ENCODE measurements at regions not wholly inside any gene's neighbourhood (a gene's known extent, or its start where the extent isn't known, plus 50 kb on each side); places are given as distances from the start of the nearest gene placed in this dataset.
A peak's percentile ranks its signal among the peaks of the same experiment; 100 is the strongest.

DNA sequence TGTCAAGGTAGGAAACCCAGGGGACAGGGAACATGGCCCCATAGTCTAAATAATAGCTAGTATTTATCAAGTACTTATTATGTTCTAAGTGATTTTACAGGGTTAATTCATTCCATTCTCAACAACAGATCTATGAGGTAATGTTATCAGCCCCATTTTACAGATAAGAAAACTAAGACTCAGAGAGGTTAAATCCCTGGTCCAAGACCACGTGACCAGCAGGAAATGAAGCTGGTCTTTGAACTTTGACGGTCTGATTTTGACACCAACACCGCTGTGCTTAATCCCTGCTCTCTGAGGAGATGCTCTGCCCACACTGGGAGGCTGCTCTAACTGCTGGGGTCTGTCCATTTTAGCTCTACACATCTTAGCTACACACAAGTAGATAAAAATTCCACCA is 253.5 kb downstream of the SPTSSA start:
- DNase-seq = no peak

DNA sequence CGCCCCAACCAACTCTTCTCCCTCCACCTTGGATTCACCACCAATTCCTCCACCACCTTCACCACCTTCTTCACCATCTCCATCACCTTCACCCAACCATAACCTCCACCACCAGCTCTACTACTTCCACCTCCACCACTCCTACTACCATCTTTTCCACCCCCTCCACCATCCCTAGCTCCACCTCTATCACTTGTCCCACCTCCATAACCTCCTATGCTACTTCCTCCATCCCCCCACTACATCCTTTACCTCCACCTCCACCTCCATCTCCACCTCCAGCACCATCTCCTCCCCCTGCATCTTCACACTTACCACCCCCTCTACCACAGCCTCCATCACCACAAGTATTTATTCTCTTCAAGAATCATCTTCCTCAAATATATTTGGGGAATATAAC is 254.9 kb upstream of the EGLN3 start:
- DNase-seq = no peak

DNA sequence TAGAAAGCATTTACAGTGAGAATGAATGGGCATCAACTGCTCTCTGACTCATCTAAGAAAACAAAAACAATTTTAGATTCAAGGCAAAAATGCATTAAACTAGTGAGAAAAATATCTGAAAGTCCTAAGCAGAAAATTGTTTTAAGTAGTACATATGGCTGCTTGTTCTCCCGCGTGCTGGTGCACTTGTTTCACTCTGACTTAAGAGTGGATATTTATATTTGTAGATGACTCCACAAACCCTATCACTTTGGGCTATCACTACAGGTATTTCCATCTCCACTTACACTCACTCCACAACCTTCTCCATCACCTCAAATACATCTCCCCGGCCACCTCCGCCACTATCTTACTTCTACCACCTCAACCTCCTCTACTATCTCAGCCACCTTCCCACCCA is 253.9 kb upstream of the EGLN3 start:
- no peak for DNase-seq

DNA sequence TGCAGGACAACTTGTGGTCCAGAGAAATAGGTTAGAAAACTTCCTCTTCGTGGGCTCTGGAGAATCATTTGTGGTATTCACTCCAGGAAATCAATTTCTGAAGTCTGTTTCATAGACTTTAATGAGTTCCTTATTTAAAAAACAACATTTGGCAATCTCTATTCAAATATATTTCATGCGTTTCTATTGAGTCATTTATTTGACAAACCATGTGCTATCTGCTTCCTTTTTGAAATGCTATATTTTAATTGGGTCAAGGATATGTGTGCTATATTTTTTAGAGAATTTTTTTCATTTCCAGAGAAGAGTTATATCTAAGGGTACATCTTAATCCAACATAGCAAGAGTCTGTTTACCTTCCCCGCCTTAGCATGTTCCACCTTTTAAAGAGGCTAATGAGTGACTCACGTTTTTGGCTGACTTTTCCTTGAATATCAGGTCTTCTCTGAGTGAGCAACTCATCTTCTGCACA is 252.4 kb upstream of the EGLN3 start:
- no peak for DNase-seq

DNA sequence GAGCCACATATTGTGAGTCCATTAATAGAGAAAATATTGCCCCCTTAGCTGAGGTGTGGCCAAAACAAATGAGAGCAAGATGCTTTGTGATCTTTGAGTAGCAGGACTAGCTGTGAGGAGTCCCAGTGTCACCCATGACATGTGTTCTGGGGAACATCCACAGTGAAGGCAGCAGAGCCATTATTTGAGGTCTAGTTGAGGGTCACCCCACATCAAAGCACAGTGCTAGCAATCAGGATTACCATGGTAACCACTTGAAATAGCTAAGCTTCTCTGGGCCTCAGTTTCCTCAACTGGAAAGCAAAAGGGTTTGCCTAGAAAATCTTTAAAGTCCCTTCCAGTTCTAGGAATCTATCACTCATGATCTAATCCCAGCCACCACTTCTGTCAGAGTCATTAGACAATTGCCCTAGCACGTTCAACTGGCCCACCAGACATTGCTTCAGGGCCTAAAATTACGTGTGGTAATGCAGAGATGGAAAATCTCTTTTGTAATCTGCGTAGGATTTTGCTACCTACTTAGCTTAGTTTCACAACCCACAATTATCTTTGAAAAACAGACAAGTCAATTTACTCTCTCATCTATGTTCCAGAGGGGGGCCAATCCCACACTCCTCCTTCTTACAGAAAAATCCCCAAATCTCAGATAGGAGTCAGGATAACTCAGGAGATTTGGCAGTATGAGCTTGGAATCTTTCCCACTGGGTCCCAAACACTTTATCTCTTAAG is 251.2 kb upstream of the EGLN3 start:
- DNase-seq = no peak

DNA sequence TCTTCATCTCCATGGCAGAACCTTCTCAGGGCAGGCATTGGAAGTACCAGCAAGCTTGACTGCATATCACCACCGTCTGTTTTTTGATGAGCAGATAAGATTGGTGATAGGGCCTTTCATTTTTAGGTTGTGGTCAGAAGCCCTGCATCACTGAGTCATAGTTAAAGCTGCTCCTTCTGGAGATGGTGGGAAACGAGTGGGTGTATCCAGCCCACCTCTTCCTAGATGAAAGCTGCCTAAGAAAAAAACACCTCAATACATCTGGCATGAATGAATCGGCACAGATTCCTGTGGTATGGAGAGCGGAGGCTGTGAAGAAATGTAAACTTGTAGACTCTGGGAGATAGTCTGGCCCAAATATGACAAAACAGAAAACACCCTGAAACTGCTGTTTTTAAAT is 248.7 kb upstream of the EGLN3 start:
- no peak for DNase-seq

DNA sequence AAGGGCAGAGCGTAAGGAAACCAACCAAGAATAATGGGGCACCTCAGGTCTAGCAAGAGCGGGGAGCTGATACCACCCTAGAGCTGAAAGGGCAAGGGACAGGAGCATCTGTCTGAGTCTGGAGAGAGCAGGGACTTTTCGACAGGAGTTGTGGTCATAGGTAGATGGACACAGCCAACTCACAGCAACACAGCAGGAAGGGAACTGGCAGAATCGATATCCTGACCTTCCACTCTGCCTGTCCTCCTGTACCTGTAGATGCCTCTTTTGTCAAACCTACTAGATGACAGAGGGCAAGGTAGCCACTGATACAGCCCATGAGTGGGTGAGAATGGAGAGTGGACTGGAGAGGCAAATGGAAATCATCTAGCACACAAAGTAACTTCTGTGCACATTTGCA is 247.2 kb upstream of the EGLN3 start:
- DNase-seq = no peak

DNA sequence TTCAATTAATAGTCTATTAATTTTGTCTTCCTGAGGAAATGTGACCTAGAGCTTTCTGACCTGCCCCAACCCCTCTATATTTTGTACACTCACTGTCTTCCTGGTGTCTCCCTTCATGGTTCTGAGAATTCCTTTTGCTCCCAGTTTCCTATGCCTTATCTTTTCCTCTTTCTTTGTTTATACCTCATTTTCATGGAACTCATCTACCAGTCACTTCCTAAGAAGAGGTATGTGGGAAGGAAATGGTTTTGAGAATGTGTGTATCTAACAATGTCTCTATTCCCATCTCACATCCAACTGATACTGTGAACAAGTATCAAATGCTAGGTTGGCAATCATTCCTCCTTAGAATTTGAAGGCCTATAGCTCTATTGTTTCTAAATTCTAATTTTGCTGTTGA is 245.1 kb upstream of the EGLN3 start:
- DNase-seq = no peak

DNA sequence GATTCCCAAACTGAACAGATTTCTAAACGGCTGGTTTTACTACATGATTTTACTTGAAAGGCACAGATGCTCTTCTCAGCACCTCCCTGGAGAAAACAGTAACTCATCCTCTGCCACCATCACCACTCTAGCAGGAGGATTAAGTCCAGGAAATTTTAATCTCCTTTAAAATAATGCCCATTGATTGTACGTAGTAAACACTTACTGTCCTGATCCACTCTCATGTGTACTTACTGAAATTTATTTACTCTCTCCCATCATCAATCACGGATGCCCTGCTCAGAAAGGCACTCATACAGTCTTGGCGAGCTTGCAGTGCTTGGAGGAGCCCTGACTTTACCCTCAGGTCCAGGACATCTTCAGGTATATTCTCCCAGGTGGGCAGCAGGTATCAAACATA is 239.8 kb upstream of the EGLN3 start:
- no peak for DNase-seq

DNA sequence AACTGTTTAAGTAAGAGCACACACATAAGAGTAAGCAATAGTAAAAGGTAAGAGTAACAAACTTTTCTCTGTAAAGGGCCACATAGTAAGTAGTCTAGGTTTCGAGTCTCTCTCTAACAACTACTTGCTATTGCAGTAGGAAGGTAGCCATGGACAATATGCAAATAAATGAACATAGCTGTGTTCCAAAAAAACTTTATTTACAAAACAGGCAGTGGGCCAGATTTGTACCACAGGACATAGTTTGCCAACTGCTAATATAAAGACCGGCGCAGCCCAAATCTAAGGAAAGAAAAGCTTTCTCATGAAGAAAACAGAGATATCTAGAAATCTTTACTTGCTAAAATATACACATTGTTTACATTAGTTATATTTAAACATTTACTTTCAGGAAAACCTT is 239.0 kb upstream of the EGLN3 start:
- no peak for DNase-seq

DNA sequence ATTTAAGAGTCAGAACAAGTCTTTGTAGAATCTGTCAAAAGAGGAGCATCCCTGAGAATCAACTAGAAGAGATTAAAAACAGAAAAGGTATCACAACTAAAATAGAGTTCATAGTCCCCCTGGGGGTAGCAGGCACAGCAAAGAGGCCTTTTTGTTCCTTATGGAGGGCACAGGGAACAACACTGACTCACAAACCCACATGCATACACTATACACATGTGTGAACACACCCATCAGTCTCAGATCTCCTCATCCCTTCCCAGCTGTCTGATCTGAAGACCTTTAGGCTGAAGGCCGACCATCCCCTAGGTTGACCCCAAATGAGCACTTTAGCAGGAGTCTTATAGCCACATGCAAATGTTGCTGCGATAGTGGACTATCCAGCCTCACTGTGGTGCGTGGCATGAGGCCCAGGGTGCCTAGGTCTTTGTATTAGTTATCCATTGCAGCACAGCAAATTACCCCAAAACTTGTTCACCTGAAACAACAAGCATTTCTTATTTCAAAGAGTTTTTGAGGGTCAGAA is 236.7 kb upstream of the EGLN3 start:
- no peak for DNase-seq

DNA sequence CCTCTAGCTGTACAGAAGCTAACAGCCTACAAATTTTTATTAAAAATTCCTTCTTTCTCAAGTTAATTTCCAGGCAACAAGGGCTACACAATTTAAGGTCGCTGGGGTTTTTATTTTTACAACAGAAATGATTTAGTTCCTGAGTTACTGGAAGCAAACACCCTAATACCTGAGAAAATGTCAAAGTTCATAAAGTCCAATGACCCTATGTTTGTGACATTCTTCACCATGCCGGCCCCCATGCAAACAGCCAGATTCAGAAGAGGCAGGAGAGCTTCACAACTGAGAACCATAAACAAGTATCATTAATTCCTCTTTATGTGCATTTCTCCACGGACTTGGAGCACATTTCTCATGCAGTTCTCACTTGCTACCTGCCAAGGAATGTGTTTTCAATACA is 236.2 kb upstream of the EGLN3 start:
- no peak for DNase-seq

DNA sequence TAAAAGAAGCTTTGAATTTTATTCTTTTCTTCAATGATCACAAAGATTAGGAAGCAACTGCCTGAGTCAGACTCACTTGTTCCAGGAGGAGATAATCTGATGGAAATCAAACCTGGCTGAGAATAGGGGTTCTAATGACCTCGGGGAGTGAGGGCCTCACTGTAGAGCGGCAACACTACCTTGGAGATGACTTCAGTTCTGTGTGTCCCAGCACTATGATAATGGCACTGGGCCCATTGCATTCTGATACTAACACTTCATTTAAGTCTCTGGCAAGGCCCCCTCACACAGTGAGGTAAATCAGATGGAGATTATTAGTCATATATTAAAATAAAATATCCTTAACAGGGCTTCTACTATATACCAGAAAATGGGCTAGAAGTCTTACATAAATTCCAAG is 233.3 kb upstream of the EGLN3 start:
- DNase-seq = no peak

DNA sequence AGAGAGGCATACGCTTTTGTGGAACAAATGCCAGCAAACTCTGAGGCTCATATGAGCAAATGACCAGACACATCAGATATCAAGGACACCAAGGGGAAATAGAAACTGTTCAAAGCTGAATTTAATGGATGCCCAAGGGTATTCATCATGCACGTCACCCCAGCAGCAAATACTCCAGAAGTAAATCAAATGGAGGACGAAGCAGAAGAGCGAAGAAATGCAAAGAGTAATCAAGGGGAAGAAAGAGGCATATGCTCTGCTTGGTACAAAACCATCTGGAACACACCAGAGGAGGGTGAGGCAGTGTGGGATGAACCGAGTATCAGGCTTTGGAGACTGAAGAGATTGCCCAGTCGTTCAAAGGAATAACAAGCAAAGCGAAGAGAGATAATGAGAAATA is 232.6 kb upstream of the EGLN3 start:
- DNase-seq = no peak

DNA sequence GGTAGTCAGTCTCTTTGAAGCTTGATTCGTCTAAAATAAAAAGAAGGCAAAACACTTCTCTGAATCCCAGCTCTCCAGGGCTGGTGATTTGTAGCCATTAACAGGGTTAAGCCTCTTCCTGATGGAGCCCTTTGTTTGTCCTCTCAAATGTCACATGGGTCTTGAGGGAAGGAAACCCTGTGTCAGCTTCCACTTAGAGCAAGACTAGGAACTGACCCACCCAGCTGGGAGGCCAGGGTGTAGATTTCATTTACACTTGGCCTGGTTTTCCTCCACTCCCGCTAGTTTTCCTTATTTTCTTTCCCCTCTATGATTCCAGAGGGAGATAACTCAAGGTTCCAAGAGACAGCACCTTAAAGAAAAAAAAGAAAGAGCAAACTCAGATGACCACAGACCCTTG is 230.5 kb upstream of the EGLN3 start:
- DNase-seq = peak; percentile 100

DNA sequence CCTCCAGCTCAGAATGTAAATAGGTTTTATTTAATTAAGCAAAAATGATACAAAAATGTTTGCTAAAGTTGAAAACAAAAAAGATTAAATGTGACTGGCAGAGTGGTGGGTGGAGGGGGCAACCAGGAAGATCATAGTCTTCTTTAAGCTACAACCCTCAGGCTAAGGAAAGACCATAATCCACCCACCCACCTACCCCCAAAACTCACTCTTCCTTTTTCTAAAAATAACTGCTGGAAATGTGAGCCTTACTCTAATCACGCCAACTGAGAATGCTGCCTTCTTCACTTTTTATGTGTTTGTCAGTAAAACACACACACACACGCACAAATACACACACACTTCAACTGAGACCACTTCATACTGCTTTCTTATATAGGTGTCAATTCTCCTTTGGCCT is 230.0 kb upstream of the EGLN3 start:
- peak; percentile 99 for DNase-seq

DNA sequence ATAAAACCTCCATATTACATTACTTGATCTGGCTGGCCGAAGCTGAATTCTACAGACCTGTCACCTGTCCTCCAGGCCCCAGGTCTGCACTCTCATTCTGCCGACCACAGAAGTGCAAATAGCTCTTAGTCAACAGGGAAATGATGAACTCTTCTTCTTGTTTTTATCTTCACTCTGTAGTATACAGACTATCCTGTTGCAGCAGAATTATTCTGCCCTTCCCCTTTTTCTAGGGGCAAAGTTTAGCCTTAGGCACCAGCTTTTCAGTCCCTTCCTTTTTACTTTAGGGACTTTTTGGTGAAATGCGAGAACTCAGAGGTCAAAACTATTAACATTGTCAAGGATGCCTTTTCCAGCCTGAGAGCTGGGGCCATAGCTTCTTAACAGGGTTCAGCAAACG is 229.6 kb upstream of the EGLN3 start:
- peak; percentile 98 for DNase-seq

DNA sequence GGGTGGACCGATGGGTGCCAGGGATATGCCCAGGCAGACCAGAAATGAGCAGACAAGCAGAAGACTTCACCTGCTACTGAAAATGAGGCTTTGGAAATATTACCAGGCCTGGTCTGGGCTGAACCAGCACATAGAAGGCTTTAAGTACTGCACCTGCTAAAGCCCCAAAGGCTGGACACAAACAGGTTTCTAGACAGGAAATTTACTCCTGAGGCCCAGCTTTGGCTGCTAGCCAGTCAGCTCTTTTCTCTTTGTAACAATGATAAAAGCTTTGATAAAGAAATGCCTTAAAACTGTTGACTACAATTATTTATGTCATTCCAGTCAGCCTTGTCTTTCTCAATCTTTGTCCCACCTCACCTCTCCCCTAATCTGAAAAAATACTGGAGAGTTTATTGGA is 228.9 kb upstream of the EGLN3 start:
- peak; percentile 100 for DNase-seq

DNA sequence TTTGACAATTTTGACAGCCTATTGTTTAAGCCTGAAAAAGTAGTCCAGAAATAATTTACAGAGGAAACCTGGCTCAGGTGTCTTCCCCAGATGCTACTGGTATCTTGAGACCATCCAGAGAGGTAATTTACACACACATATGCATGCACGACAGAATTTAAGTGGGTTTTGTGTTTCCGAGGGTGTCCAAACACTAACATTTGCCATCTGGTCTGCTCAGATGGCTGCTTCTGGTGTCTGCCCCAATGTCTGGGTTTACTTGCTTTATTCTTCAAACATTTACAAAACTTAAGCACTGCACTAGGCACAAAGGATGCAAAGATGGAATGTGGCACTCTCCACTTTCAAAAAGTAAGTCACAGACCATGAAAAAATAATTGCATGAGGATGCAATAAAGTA is 226.6 kb upstream of the EGLN3 start:
- DNase-seq = peak; percentile 61

DNA sequence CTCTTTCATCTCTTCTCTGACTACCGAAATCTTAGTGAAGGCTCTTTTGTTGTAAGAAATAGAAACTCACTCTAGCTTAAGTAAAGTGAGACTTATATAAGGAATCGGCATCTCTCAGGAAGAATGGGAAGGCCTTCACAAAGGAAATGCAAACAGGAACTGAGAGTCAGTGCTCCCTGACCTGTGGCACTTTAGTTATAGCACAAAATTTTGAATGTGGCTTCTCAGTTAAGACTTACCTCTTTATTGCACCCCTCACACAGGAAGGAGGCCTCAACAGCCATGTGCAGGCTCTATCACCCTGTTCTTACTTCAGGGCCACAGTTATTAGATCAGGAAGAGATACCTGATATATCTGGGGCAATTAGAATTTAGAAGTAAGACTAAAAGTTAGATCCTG is 224.7 kb upstream of the EGLN3 start:
- no peak for DNase-seq

DNA sequence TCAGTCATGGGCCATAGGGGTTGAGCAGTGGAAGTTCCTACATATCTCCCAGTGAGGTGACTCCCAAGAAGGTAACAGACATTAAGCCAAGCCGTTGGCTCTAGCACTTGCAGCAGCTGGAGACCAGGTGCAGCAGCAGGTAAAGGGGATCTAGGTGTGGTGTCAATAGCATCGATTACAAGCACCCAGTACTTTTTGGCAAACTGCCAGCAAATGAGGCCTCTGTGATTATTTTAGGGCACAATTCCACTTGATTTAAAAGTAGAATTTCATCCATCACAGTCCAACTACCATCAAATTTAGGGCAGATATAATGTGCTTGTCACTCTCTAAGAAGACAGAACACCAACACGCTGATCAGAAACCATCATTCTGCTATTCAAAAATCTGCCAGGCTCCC is 224.1 kb upstream of the EGLN3 start:
- peak; percentile 56 for DNase-seq

DNA sequence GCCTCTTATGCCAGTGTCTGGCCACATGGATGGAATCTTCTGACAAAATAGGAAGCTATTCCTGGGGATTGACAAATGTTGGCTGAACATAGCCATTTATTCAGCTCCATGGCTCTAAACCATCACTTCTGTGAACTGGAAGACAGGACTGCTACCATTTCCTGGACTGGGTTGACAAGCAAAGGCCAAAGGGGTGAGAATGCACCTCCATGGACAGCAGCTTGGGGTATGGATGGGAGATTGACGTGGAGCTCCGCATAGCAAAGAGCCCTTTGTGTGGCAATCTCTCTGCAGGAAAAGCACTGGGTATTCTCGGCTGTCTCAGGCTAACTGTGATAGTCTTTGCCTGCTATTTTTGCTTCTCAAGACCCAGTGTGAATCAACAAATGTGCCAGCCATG is 223.0 kb upstream of the EGLN3 start:
- no peak for DNase-seq

DNA sequence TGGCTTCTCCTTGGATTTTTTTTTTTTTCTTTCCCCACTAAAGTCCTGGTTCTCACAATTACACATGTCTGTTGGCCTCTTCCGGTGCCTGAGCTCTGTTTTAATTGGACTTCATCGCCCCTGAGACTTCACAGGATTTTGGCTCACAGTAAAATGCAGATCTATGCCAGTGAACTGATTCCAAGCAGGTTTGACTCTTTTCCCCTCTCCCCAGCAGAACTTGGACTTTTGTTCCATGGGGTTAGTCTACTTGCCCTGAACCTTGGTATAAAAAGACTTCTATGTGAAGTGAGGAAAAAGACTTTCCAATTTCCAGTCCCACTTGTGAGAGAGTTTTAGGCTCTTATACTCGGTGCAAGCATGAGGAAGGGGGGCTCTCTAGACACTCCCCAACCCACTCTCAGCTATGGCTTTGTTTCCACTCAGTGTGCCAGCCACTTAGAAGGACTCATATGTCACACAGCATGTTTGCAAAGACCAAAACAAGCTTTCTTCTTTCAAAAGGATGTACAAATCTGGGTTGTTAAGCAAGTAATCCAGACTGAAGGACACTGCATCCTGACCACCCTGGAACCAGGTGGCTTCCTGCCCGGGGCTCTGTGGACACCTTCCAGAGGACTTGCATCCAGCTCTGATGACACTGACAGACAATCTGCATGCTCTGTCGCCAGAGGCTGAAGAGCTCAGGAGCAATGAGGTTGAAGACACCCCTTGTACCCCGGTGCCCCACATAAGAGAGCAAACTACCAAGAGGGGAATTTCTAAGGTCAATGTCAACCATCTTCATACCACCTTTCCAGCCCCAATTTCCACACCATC is 221.9 kb upstream of the EGLN3 start:
- DNase-seq = peak; percentile 83

DNA sequence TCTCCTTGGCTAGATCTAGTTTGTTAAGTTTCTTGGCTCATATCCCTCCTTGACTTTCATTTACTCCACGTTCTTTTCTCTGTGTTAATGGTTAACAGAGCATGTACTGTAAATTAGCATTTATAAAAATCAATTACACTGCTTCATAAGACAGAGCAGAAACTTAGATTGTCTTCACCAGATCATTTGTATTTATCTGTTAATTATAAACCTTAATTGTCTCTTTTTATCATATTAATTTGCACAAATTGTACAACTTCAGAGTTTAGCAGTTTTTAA is 221.2 kb upstream of the EGLN3 start:
- no peak for DNase-seq

Measured in NCI-H2029 (cell line).